Astrocyte (in vitro differentiated cells and primary cell): ENCODE measurements at regions not wholly inside any gene's neighbourhood (a gene's known extent, or its start where the extent isn't known, plus 50 kb on each side); places are given as distances from the start of the nearest gene placed in this dataset.

Experiments used
- DNase-seq: peaks from one replicate; pipeline ENCODE4 v3.0.0-alpha.2; 2010; ENCODE audit warnings: low read depth
- FAIRE-seq: peaks from 2 replicates; lab custom pipeline; 2011; peaks lifted over from hg19 to GRCh38; lab: Jason Lieb, UNC
- H2AFZ ChIP-seq: 2 replicates; pipeline ENCODE4 v1.6.0; 2012; ENCODE audit warnings: low read depth, low read length, inconsistent platforms
- H3K27ac ChIP-seq: 2 replicates; pipeline ENCODE4 v1.5.1; 2011; ENCODE audit warnings: low read depth, low read length, inconsistent platforms
- H3K27me3 ChIP-seq: 2 replicates; pipeline ENCODE4 v1.6.0; 2011; ENCODE audit warnings: low read length, inconsistent platforms; ENCODE audit not compliant: insufficient read depth
- H3K36me3 ChIP-seq: 2 replicates; pipeline ENCODE4 v1.5.1; 2011; ENCODE audit warnings: low read length, inconsistent platforms; ENCODE audit not compliant: insufficient read depth
- H3K4me1 ChIP-seq: 2 replicates; pipeline ENCODE4 v1.5.1; 2011; ENCODE audit warnings: low read length, inconsistent platforms; ENCODE audit not compliant: insufficient read depth
- H3K4me2 ChIP-seq: 2 replicates; pipeline ENCODE4 v1.6.0; 2012; ENCODE audit warnings: low read length, inconsistent platforms
- H3K4me3 ChIP-seq: 2 replicates; pipeline ENCODE4 v1.5.1; 2011; ENCODE audit warnings: low read depth, mild to moderate bottlenecking, low read length, inconsistent platforms; ENCODE audit not compliant: insufficient read depth
- H3K79me2 ChIP-seq: 2 replicates; pipeline ENCODE4 v1.6.0; 2012; ENCODE audit warnings: mild to moderate bottlenecking, low read length, inconsistent platforms; ENCODE audit not compliant: insufficient read depth
- H3K9ac ChIP-seq: 2 replicates; pipeline ENCODE4 v1.6.0; 2012; ENCODE audit warnings: mild to moderate bottlenecking, low read length, inconsistent platforms
- H3K9me3 ChIP-seq: 2 replicates; pipeline ENCODE4 v1.5.1; 2012; ENCODE audit warnings: low read depth, mild to moderate bottlenecking, low read length, inconsistent platforms; ENCODE audit not compliant: insufficient read depth
- H4K20me1 ChIP-seq: 2 replicates; pipeline ENCODE4 v1.6.0; 2012; ENCODE audit warnings: low read length, inconsistent platforms; ENCODE audit not compliant: insufficient read depth
- H3K27ac Mint-ChIP-seq: one replicate; pipeline ENCODE4 v1.8.0; 2021; ENCODE audit warnings: mild to moderate bottlenecking, mixed read lengths; ENCODE audit not compliant: unreplicated experiment
- H3K27me3 Mint-ChIP-seq: one replicate; pipeline ENCODE4 v1.8.0; 2021; ENCODE audit warnings: low read depth, mixed read lengths; ENCODE audit not compliant: unreplicated experiment
- H3K36me3 Mint-ChIP-seq: one replicate; pipeline ENCODE4 v1.8.0; 2021; ENCODE audit warnings: low read depth, mixed read lengths; ENCODE audit not compliant: unreplicated experiment
- H3K4me1 Mint-ChIP-seq: one replicate; pipeline ENCODE4 v1.8.0; 2021; ENCODE audit warnings: low read depth, mixed read lengths; ENCODE audit not compliant: unreplicated experiment
- H3K4me3 Mint-ChIP-seq: one replicate; pipeline ENCODE4 v1.8.0; 2021; ENCODE audit warnings: mild to moderate bottlenecking, moderate library complexity, mixed read lengths; ENCODE audit not compliant: unreplicated experiment
- H3K9me3 Mint-ChIP-seq: one replicate; pipeline ENCODE4 v1.8.0; 2021; ENCODE audit warnings: mild to moderate bottlenecking, mixed read lengths; ENCODE audit not compliant: unreplicated experiment
- CTCF ChIP-seq: IDR thresholded peaks from 2 replicates; pipeline ENCODE4 v1.5.1; 2011; ENCODE audit warnings: low read depth, mild to moderate bottlenecking, inconsistent platforms, low read length, moderate library complexity; ENCODE audit not compliant: insufficient read depth
- EZH2 ChIP-seq: IDR thresholded peaks from 2 replicates; pipeline ENCODE4 v1.6.1; 2012; ENCODE audit warnings: mild to moderate bottlenecking, low read length, inconsistent platforms; ENCODE audit not compliant: insufficient read depth

- Mint-ChIP-seq H3K4me3 (no peak overlapping the region), H3K27me3 (peaks cover 53% of the 10 kb centered on the region), H3K4me1 (peaks cover 8% of the 10 kb centered on the region), H3K27ac (no peak overlapping the region), H3K36me3 (peaks cover 6% of the 10 kb centered on the region), H3K9me3 (peaks cover 3% of the 10 kb centered on the region)
- no peak overlapping the region for H3K9ac ChIP-seq
- no peak overlapping the region for H3K27ac ChIP-seq
- DNase-seq (no peak), FAIRE-seq (no peak)
- H3K4me3 ChIP-seq: no peak overlapping the region
- TF ChIP-seq EZH2 (no peak), CTCF (no peak)
- H4K20me1 ChIP-seq: no peaks in the 10 kb centered on the region
- no peaks in the 10 kb centered on the region for H3K36me3 ChIP-seq
- no peak overlapping the region for H3K4me2 ChIP-seq
- H3K27me3 ChIP-seq: peaks cover 7% of the 10 kb centered on the region
- H3K79me2 ChIP-seq: no peaks in the 10 kb centered on the region
- H3K9me3 ChIP-seq: no peaks in the 10 kb centered on the region
- H2AFZ ChIP-seq: no peak overlapping the region
- H3K4me1 ChIP-seq: no peaks in the 10 kb centered on the region
These were observed 84.9 kb upstream of the MLN start for GRCh38 chr6:33888664-33889200.

DNA sequence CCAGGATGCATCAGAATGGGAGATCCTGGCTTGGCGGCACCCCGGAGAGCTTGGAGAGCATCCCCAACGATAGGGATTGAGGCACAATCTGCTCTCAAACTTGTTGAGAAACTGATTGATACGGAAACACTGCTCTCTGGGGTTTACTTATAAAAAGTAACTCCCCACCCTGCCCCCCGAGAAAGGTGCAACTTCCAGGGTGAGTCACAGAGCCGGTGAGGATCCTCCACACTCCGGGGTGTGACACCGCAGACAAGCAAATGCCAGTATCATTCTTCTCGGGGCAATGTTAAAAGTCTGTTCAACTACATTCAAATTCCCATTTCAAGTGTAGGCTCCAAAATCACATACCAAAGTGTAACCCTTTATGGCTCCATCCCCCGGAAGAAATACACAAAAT, 84.4 kb upstream of the MLN start:
- H4K20me1 ChIP-seq: no peaks in the 10 kb centered on the region
- H3K79me2 ChIP-seq: no peaks in the 10 kb centered on the region
- H3K9ac ChIP-seq: no peak overlapping the region
- Mint-ChIP-seq H3K36me3 (peaks cover 2% of the 10 kb centered on the region), H3K4me1 (peaks cover 8% of the 10 kb centered on the region), H3K27me3 (peaks cover 52% of the 10 kb centered on the region), H3K9me3 (peaks cover 3% of the 10 kb centered on the region), H3K4me3 (no peak overlapping the region), H3K27ac (no peak overlapping the region)
- H3K9me3 ChIP-seq: no peaks in the 10 kb centered on the region
- FAIRE-seq (no peak), DNase-seq (no peak)
- H3K4me3 ChIP-seq: no peak overlapping the region
- no peaks in the 10 kb centered on the region for H3K4me1 ChIP-seq
- no peak overlapping the region for H3K27ac ChIP-seq
- H2AFZ ChIP-seq: no peak overlapping the region
- H3K27me3 ChIP-seq: peaks cover 5% of the 10 kb centered on the region
- TF ChIP-seq EZH2: no peak
- TF ChIP-seq CTCF: no peak
- no peaks in the 10 kb centered on the region for H3K36me3 ChIP-seq
- H3K4me2 ChIP-seq: no peak overlapping the region

DNA sequence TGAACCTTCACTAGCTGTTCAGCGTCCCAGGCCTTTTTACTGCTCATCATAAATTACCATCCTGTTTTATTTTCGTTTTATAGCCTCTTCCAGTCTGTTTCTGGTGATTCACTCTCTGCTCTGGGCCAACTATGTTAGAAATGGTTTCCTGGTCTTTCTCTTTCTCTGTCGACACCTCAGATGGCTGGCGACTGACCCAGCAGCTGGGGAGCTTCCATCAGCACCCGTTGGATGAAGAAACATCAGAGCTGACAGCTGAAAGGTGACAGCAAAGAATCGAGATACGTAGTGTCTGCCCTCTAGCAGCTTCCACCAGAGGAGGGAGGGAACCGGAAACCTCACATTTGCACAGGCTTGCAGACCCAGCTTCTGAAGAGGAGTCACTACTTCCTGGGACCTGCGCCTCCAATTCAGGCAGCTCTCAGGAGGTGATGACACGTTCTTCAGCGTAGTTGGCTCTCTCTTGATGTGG, 82.9 kb upstream of the MLN start:
- H3K27ac ChIP-seq: no peak overlapping the region
- Mint-ChIP-seq H3K9me3 (peaks cover 3% of the 10 kb centered on the region), H3K27me3 (peaks cover 56% of the 10 kb centered on the region), H3K27ac (no peak overlapping the region), H3K36me3 (peaks cover 2% of the 10 kb centered on the region), H3K4me1 (peaks cover 8% of the 10 kb centered on the region), H3K4me3 (no peak overlapping the region)
- no peak overlapping the region for H2AFZ ChIP-seq
- no peaks in the 10 kb centered on the region for H3K36me3 ChIP-seq
- FAIRE-seq (peak; percentile 37), DNase-seq (peak; percentile 11)
- no peaks in the 10 kb centered on the region for H3K4me1 ChIP-seq
- H3K9ac ChIP-seq: no peak overlapping the region
- H3K79me2 ChIP-seq: no peaks in the 10 kb centered on the region
- H3K4me2 ChIP-seq: no peak overlapping the region
- H4K20me1 ChIP-seq: no peaks in the 10 kb centered on the region
- no peak overlapping the region for H3K4me3 ChIP-seq
- H3K27me3 ChIP-seq: peaks cover 5% of the 10 kb centered on the region
- TF ChIP-seq EZH2 (no peak), CTCF (no peak)
- H3K9me3 ChIP-seq: no peaks in the 10 kb centered on the region
